GM12874 (cell line): ENCODE measurements at regions not wholly inside any gene's neighbourhood (a gene's known extent, or its start where the extent isn't known, plus 50 kb on each side); places are given as distances from the start of the nearest gene placed in this dataset.

Experiments
- TF ChIP-seq, protein P1 (sequence below): IDR thresholded peaks from 2 replicates; pipeline ENCODE4 v1.5.1; 2011; ENCODE audit warnings: low read depth, mild to moderate bottlenecking, control low read depth, low read length, moderate library complexity; ENCODE audit not compliant: insufficient read depth

DNA sequence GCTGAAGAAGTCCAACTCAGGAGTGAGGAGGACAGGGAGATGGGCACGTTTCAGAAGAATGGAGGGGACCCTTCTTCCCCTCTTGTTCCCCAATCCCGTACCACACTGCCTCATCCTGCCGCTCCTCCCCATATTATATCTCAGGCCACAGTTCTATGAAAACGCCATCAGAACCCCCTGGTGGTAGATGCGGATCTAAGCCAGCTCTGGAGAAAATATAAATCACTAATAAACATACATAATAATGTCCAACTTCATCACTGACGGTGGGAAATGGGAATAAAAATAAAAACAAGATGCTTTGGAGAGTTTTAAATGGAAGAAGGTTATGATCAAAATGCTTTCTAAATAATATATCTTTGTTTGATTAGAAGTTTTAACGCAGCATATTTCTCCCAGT lies 400.3 kb downstream of the CADM1 start:
- TF ChIP-seq, protein P1, sequence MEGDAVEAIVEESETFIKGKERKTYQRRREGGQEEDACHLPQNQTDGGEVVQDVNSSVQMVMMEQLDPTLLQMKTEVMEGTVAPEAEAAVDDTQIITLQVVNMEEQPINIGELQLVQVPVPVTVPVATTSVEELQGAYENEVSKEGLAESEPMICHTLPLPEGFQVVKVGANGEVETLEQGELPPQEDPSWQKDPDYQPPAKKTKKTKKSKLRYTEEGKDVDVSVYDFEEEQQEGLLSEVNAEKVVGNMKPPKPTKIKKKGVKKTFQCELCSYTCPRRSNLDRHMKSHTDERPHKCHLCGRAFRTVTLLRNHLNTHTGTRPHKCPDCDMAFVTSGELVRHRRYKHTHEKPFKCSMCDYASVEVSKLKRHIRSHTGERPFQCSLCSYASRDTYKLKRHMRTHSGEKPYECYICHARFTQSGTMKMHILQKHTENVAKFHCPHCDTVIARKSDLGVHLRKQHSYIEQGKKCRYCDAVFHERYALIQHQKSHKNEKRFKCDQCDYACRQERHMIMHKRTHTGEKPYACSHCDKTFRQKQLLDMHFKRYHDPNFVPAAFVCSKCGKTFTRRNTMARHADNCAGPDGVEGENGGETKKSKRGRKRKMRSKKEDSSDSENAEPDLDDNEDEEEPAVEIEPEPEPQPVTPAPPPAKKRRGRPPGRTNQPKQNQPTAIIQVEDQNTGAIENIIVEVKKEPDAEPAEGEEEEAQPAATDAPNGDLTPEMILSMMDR, result no peak

DNA sequence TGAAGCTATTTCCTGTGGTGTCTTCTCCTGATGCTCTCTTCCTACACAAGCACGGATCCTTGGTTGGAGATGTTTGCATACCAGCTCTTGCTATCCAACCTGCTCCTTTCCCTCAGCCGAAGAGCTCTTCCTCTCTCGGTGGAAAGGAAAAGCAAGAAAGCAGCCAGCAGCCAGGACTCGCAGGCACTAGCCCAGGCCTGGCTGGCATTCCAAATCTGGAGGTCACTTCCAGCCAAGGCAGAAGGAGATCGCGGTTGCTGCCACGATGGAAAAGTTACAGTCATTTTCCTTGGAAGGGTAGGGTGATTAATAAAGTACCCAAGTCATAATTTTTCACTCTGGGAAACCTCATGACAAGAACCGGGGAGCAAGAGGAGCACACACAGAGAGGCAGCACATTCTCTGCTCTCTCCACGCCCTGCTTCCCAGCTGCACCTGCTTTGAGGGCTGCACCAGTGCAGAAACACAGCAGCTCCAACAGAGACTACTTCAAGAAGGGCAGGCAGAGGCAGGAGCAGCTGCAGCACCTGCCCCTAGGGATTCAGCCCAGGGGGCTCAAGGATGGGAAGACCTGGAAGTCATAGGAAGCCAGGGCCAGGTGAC lies 399.3 kb downstream of the CADM1 start:
- TF ChIP-seq, protein P1, result no peak

DNA sequence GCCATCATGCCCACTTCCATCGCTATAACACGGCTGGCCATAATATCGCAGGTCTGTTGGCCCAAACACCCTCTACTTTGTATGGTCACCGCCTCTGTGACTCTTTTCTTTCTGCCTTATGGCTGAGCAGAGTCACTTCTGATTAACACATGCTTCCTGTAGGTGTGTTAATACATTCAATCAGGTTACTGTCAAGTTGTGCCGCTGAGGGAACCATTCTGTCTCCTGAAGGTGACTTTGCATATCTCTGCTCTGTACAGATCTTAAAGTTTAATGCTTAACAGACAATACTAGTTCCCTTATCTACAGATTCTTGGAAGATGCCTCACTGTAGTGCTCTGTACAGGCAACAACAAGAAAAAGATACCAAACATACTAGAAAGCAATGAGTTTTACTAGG lies 393.1 kb downstream of the CADM1 start:
- TF ChIP-seq, protein P1, result no peak

DNA sequence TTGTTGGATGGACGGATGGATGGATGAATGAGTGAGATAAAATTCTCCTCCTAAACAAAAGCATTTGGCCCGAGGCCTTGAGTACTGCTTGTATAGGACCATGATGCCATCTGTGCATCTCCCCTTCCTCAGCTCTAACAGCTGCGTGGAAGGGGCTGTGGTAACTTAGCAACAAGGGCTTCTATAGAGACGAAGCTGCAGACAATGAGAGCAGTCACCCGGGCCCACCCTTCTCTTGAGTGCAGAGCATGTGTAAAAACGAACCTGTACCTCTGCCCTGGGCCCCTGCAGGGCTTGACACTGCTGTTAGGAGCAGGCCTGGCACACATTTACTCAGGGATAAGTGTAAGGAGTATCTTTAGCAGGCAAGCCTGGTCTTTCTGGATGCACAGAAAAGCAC lies 391.5 kb downstream of the CADM1 start:
- TF ChIP-seq, protein P1, result no peak

DNA sequence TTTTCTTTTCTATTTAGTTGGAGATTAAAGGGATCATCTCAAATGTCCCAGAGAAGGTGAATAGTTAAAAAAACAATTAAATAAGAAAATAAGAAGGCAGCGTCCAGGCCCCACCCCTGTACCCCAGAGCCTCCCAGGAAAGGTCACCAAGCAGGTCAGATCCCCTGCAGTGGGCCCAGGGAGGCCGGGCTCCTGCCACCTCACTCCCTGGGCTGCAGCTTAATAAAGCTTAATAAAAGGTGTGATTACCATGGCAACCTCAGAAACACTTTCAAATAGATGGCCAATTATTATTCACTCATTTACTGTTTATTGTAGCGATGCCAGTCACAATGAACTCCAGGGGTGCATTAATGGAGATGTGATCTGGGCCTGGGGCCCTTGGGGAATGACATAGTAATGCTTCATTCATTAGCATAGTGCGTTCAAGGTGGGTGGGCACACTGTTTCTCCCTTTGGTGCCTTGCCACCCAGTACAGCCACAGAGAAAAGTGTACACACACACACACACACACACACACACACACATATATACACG lies 386.2 kb downstream of the CADM1 start:
- TF ChIP-seq, protein P1, result no peak

DNA sequence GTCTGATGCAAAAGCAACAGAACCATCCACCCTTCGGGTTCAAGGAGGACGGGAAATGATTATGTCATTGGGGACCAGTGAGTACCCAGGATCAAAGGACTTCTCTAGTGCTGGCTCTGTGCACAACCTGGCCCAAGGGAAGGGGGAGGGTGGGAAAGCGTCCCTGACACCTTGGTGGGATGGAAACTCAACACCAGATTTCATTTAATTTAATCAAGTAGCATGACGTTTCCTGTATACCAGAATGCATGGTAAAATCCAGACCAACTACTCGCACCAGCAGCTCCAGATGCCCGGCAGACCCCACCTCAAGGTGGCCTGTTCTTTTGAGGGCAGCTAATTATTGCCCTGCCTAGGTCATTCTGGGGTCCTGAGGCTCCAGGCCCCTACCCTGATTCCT lies 385.1 kb downstream of the CADM1 start:
- TF ChIP-seq, protein P1, result no peak
